Muscle of leg (tissue), 3 donors: ENCODE measurements at regions not wholly inside any gene's neighbourhood (a gene's known extent, or its start where the extent isn't known, plus 50 kb on each side); places are given as distances from the start of the nearest gene placed in this dataset.

ENCODE experiments used
- DNase-seq: peaks from one replicate; pipeline ENCODE4 v3.0.0; 2013
- H3K27ac ChIP-seq: one replicate; pipeline ENCODE4 v1.5.1; 2013; ENCODE audit warnings: mild to moderate bottlenecking, low read length, control low read depth
- H3K27me3 ChIP-seq: one replicate; pipeline ENCODE4 v1.6.1; 2013; ENCODE audit warnings: low read length; ENCODE audit not compliant: control insufficient read depth, insufficient read depth
- H3K36me3 ChIP-seq: one replicate; pipeline ENCODE4 v1.6.1; 2013; ENCODE audit warnings: low read length; ENCODE audit not compliant: control insufficient read depth, insufficient read depth
- H3K4me1 ChIP-seq: one replicate; pipeline ENCODE4 v1.6.1; 2013; ENCODE audit warnings: low read length; ENCODE audit not compliant: control insufficient read depth, insufficient read depth
- H3K4me3 ChIP-seq: one replicate; pipeline ENCODE4 v1.5.1; 2013; ENCODE audit warnings: low read length, control low read depth
- H3K9me3 ChIP-seq: replicated peaks from 2 replicates; pipeline ENCODE4 v1.6.1; 2013; ENCODE audit warnings: low read depth, low read length; ENCODE audit not compliant: control insufficient read depth
- WGBS: methylation state at CpG from one replicate; pipeline ENCODE4 v1.1.5; 2013; ENCODE audit warnings: missing lambda C conversion rate; ENCODE audit not compliant: insufficient coverage; 5-methylcytosine and 5-hydroxymethylcytosine counted together

DNA sequence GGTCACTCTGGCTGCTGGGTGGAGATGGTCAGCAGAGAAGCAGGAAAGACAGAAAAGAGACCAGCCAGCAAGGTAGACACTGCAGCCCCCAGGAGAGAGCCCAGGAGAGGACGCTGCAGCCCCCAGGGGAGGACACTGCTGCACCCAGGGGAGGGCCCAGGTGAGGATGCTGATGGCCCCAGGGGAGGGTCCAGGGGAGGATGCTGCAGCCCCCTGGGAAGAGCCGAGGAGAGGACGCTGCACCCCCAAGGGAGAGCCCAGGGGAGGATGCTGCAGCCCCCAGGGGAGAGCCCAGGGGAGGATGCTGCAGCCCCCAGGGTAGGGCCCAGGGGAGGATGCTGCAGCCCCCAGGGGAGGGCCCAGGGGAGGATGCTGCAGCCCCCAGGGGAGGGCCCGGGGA is 196.7 kb upstream of the NSMCE3 start:
- H3K4me1 ChIP-seq = peaks cover 6% of the 10 kb centered on the region
- H3K36me3 ChIP-seq = no peaks in the 10 kb centered on the region
- no peak overlapping the region for H3K27ac ChIP-seq
- no peaks in the 10 kb centered on the region for H3K27me3 ChIP-seq
- DNase-seq = no peak
- WGBS = 71% methylated on average over 3 of the region's 4 CpGs
- H3K4me3 ChIP-seq = no peak overlapping the region
- H3K9me3 ChIP-seq = no peaks in the 10 kb centered on the region

DNA sequence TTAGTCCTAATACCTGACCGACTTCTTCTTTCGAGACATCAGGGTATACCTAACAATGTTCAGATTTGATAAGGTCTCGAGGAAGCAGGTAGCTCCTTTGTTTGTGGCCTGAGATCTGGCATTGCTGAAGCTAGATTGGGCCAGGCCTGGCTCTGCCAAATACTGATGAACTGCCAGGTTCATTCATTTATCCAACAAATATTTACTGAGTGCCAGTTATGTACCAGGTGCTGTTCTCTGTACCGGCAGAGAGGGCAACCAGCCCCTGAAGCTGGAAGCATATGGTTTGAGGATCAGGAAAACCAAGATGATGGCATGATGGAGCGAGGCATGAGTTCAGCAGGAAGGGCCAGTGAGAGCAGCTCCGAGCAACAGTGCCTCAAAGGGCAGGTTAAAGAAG is 196.2 kb upstream of the NSMCE3 start:
- whole genome bisulfite sequencing = 69% methylated on average over 4 of the region's 6 CpGs
- no peak overlapping the region for H3K27ac ChIP-seq
- no peaks in the 10 kb centered on the region for H3K36me3 ChIP-seq
- no peak overlapping the region for H3K4me3 ChIP-seq
- no peak for DNase-seq
- H3K9me3 ChIP-seq = no peaks in the 10 kb centered on the region
- no peaks in the 10 kb centered on the region for H3K27me3 ChIP-seq
- H3K4me1 ChIP-seq = peaks cover 6% of the 10 kb centered on the region

DNA sequence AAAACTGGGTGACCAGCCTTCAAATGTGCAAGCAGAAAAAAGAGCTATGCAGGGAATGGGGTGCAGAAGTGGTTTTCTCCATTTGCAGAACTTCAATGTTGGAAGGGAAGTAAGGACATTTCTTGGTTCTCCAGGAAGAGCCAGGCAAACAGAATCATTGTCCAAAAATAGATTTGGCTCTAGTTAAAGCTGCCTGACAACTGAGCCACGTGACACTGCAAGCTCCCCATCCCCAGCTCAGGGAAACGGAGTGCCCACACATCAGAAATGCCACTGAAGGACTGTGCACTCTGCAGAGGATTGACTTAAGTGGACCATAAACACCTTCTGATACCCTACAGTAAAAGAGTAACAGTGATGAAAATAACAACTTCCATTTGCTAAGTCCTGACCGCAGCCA is 195.6 kb upstream of the NSMCE3 start:
- DNase-seq = peak; percentile 36
- WGBS = 30% methylated on average over 2 of the region's 3 CpGs
- Histone ChIP-seq H3K27ac (no peak overlapping the region), H3K4me1 (peaks cover 6% of the 10 kb centered on the region), H3K36me3 (no peaks in the 10 kb centered on the region), H3K9me3 (no peaks in the 10 kb centered on the region), H3K27me3 (no peaks in the 10 kb centered on the region), H3K4me3 (no peak overlapping the region)

DNA sequence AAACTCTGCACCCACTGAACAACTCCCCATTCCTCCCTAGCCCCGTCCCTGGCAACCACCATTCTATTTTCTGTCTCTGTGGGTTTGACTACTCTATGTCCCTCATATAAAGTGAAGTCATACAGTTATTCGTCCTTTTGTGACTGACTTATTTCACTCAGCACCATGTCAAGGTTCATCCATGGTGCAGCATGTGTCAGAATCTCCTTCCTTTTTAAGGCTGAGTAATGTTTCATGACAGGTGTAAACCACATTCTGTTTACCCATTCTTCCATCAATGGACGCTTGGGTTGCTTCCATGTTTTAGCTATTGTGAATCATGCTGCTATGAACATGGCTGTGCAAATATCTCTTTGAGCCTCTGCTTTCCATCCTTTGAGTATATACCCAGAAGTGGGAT is 192.3 kb upstream of the NSMCE3 start:
- H3K27me3 ChIP-seq = no peaks in the 10 kb centered on the region
- no peak overlapping the region for H3K4me3 ChIP-seq
- H3K4me1 ChIP-seq = peaks cover 6% of the 10 kb centered on the region
- H3K9me3 ChIP-seq = no peaks in the 10 kb centered on the region
- H3K27ac ChIP-seq = no peak overlapping the region
- H3K36me3 ChIP-seq = no peaks in the 10 kb centered on the region
- DNase-seq = no peak
- WGBS = 80% methylated on average over 1 of the region's 3 CpGs

DNA sequence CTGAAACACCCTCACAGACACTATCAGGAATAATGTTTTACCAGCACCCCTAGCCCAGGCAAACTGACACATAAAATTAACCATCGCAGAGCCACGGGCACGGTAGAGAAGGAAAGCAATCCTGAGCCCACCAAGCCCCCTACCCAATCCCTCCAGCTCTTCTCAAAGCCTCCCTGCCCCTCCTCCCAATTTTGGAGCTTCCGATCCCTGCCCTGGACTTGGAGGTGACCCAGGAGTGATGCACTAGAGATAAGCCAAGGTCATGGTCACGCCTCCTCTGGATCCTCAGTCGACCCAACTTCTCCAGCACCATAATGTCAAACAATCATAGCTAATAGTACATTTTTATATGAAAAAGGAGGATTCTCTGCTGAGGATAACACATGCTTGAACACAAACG is 188.7 kb upstream of the NSMCE3 start:
- H3K27ac ChIP-seq = no peak overlapping the region
- DNase-seq = no peak
- H3K36me3 ChIP-seq = no peaks in the 10 kb centered on the region
- H3K9me3 ChIP-seq = no peaks in the 10 kb centered on the region
- H3K27me3 ChIP-seq = no peaks in the 10 kb centered on the region
- H3K4me3 ChIP-seq = no peak overlapping the region
- peaks cover 5% of the 10 kb centered on the region for H3K4me1 ChIP-seq
- 89% methylated on average over 4 of the region's 7 CpGs for WGBS

DNA sequence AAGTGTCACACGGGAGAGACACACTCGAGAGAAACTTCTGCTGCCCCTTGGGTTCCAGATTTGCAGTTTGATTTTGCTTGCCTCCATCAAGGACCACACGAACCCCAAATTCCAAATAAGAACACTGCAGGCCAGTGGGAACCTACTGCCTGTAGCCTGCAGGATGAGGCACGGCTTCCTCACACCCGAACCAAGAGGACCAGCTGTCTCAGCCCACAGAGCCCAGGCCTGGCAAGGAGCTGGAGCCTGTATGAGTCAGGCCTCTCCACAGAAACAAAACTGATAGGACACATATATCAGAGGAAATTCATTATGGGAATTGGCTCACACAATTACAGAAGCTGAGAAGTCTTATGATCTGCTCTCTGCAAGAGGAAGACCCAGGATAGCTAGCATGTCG is 188.1 kb upstream of the NSMCE3 start:
- H3K36me3 ChIP-seq = no peaks in the 10 kb centered on the region
- H3K4me3 ChIP-seq = no peak overlapping the region
- H3K4me1 ChIP-seq = peaks cover 5% of the 10 kb centered on the region
- no peak for DNase-seq
- no peaks in the 10 kb centered on the region for H3K27me3 ChIP-seq
- no peak overlapping the region for H3K27ac ChIP-seq
- no peaks in the 10 kb centered on the region for H3K9me3 ChIP-seq
- 87% methylated on average over 4 of the region's 6 CpGs for WGBS

DNA sequence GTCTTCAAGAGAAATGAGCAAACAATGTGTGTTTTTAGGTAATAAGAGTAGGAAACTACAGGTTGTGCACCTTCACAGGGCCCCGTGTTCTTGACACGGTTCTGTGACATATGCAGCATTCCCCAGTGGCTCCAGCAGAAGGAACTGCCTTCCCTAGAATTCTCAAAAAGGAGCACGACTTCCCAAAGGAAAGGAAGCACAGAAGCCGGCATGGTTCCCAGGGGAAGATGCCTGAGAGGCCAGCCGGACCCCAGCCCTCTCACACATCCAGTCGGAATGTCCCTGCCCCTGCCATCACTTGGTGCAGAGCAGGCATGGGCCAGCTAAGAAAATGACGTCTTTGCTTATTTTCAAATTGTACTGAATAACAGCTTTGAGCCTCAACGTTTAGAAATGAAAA is 187.3 kb upstream of the NSMCE3 start:
- Histone ChIP-seq H3K27ac (no peak overlapping the region), H3K27me3 (no peaks in the 10 kb centered on the region), H3K4me1 (peaks cover 5% of the 10 kb centered on the region), H3K4me3 (no peak overlapping the region), H3K9me3 (no peaks in the 10 kb centered on the region), H3K36me3 (no peaks in the 10 kb centered on the region)
- 64% methylated on average over 7 of the region's 8 CpGs for WGBS
- DNase-seq = no peak

DNA sequence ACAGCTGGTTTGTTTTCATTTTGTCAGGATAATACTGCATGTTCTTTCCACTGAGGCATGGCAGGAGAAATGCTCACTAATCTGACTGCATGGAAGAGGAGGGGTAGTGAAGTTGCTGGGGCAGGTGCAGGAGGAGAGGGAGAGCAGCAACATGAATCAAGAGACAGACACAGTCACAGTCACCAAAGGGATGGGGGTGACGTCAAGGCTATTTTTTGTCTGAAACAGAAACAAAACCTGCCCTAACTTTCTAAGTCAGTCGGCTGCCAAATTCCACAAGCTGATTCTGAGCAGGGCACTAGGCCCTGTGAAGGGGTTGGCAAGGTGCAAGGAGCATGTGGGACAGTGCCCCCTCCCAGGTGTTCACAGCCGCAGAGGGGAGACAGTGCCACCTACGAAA is 186.6 kb upstream of the NSMCE3 start:
- no peak for DNase-seq
- Histone ChIP-seq H3K36me3 (no peaks in the 10 kb centered on the region), H3K27me3 (no peaks in the 10 kb centered on the region), H3K4me3 (no peak overlapping the region), H3K27ac (no peak overlapping the region), H3K4me1 (peaks cover 5% of the 10 kb centered on the region), H3K9me3 (no peaks in the 10 kb centered on the region)
- 100% methylated on average over 1 of the region's 4 CpGs for WGBS

DNA sequence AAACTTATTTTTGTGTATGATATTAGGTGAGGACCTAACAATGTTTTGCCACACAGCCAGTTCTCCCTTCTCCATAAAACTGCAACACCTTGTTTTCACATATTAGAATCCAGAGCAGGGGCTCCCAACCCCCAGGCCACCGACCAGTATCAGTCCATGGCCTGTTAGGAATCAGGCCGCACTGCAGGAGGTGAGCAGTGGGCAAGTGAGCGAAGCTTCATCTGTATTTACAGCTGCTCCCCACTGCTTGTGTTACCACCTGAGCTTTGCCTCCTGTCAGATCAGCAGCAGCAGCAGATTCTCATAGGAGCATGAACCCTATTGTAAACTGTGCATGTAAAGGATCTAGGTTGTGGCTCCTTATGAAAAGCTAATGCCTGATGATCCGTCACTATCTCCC is 185.9 kb upstream of the NSMCE3 start:
- 90% methylated on average over 3 of the region's 4 CpGs for WGBS

DNA sequence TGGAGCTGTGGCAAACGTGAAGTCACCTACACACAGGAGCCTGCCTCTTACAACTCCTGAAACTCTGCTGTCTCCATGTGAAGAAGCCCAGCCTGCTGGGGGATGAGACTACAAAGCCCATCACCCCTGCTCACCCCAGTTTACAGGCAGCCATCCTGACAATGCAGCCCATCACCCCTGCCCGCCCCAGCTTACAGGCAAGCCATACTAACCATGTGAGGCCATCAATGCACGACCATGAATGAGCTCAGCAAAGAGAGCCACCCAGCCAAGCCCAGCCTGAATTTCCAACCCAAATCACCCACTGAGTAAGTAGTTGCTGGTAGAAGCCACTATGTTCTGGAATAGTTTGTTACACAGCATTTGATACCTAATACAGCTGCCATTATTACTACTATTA is 185.4 kb upstream of the NSMCE3 start:
- Histone ChIP-seq H3K9me3 (no peaks in the 10 kb centered on the region), H3K36me3 (no peaks in the 10 kb centered on the region), H3K27me3 (no peaks in the 10 kb centered on the region), H3K27ac (no peak overlapping the region), H3K4me3 (no peak overlapping the region), H3K4me1 (peaks cover 5% of the 10 kb centered on the region)
- DNase-seq = no peak
- no CpG with 5 or more reads among the region's 3 CpGs for WGBS

More for the DNA sequence above, 185.9 kb upstream of the NSMCE3 start:
- DNase-seq = no peak
- H3K27ac ChIP-seq = no peak overlapping the region
- H3K4me1 ChIP-seq = peaks cover 5% of the 10 kb centered on the region
- no peak overlapping the region for H3K4me3 ChIP-seq
- H3K36me3 ChIP-seq = no peaks in the 10 kb centered on the region
- no peaks in the 10 kb centered on the region for H3K9me3 ChIP-seq
- H3K27me3 ChIP-seq = no peaks in the 10 kb centered on the region

DNA sequence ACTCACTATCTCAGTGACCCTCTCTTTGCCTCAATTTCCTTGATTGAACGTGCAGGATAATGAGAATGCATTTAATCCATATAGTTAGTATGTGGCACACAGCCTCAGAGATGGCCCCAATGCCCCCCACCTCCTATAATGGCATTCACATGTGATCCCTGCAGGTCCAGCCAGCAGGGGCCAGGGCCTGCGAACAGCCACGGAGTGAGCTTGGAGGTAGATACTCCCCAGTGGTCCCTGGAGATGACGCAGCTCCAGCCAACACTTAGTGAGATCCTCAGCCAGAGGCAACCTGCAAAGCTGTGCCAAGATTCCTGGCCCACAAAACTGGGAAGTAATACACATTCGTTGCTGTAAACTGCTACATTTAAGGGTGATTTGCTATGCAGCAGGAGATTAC is 184.9 kb upstream of the NSMCE3 start:
- H3K27me3 ChIP-seq = no peaks in the 10 kb centered on the region
- H3K9me3 ChIP-seq = no peaks in the 10 kb centered on the region
- H3K4me3 ChIP-seq = no peak overlapping the region
- H3K27ac ChIP-seq = no peak overlapping the region
- WGBS = 35% methylated on average over 4 of the region's 5 CpGs
- peaks cover 5% of the 10 kb centered on the region for H3K4me1 ChIP-seq
- DNase-seq = no peak
- no peaks in the 10 kb centered on the region for H3K36me3 ChIP-seq
